BLaER1 treated with 17β-estradiol and CSF1 and Interleukin-3, amounts not matched to agents 10 nM and 100 nM (cell line): ENCODE measurements at regions not wholly inside any gene's neighbourhood (a gene's known extent, or its start where the extent isn't known, plus 50 kb on each side); places are given as distances from the start of the nearest gene placed in this dataset.

Experiments
- H3K27ac ChIP-seq, 11 experiments: shearing (Covaris generic); formaldehyde crosslinking; 2 replicates each; pipeline ENCODE4 v1.8.1; 2022
- H3K27me3 ChIP-seq, 11 experiments: shearing (Covaris generic); formaldehyde crosslinking; 2 replicates each; pipeline ENCODE4 v1.8.1; 2022
- H3K36me3 ChIP-seq, 11 experiments: shearing (Covaris generic); formaldehyde crosslinking; 2 replicates each; pipeline ENCODE4 v1.8.1; 2022
- H3K4me1 ChIP-seq, 10 experiments: shearing (Covaris generic); formaldehyde crosslinking; 2 replicates each; pipeline ENCODE4 v1.8.1; 2022
- H3K4me2 ChIP-seq, 11 experiments: shearing (Covaris generic); formaldehyde crosslinking; 2 replicates each; pipeline ENCODE4 v1.8.1; 2022
- H3K4me3 ChIP-seq, 10 experiments: shearing (Covaris generic); formaldehyde crosslinking; 2 replicates each; pipeline ENCODE4 v1.8.1; 2022
- H3K9ac ChIP-seq, 11 experiments: shearing (Covaris generic); formaldehyde crosslinking; 2 replicates each; pipeline ENCODE4 v1.8.1; 2022
- H3K9me3 ChIP-seq, 11 experiments: shearing (Covaris generic); formaldehyde crosslinking; replicated peaks in 1 of 11; 2 replicates each; pipeline ENCODE4 v1.8.1; 2022
- H4K20me1 ChIP-seq, 11 experiments: shearing (Covaris generic); formaldehyde crosslinking; 2 replicates each; pipeline ENCODE4 v1.8.1; 2022
- Cebpa-rat ChIP-seq, 11 experiments: shearing (Covaris generic); IDR thresholded peaks; 2 replicates each; pipeline ENCODE4 v1.8.1; 2022

GRCh38 chr1:4428711-4429110 lies 225.7 kb upstream of the AJAP1 start:
- no peaks in the 10 kb centered on the region for H3K36me3 ChIP-seq
- H3K9ac ChIP-seq = no peak overlapping the region
- H3K4me3 ChIP-seq = no peak overlapping the region
- H3K27ac ChIP-seq = no peak overlapping the region
- no peak for TF ChIP-seq Cebpa-rat (IDR thresholded peaks at IDR 0.05)
- H3K9me3 ChIP-seq = peaks cover 0 to 3% (median 0%) of the 10 kb centered on the region in 11 experiments; a peak in 1 of 22 replicates
- no peak overlapping the region for H3K4me2 ChIP-seq
- H4K20me1 ChIP-seq = no peaks in the 10 kb centered on the region
- H3K27me3 ChIP-seq = no peaks in the 10 kb centered on the region
- peaks cover 0 to 16% (median 6%) of the 10 kb centered on the region in 10 experiments; a peak in 11 of 20 replicates for H3K4me1 ChIP-seq

GRCh38 chr1:4430406-4431365 lies 223.7 kb upstream of the AJAP1 start:
- H3K27me3 ChIP-seq = no peaks in the 10 kb centered on the region
- no peak overlapping the region for H3K4me3 ChIP-seq
- H3K4me1 ChIP-seq = peaks cover 0 to 7% (median 0%) of the 10 kb centered on the region in 10 experiments; a peak in 1 of 20 replicates
- H3K9ac ChIP-seq = no peak overlapping the region
- H3K27ac ChIP-seq = no peak overlapping the region
- H3K36me3 ChIP-seq = no peaks in the 10 kb centered on the region
- H3K9me3 ChIP-seq = peaks cover 3 to 14% (median 7%) of the 10 kb centered on the region in 11 experiments; a peak in 13 of 22 replicates
- no peak overlapping the region for H3K4me2 ChIP-seq
- H4K20me1 ChIP-seq = no peaks in the 10 kb centered on the region
- TF ChIP-seq Cebpa-rat (IDR thresholded peaks at IDR 0.05) = no peak

GRCh38 chr1:4431491-4431890 lies 222.9 kb upstream of the AJAP1 start:
- peaks cover 0 to 7% (median 0%) of the 10 kb centered on the region in 10 experiments; a peak in 1 of 20 replicates for H3K4me1 ChIP-seq
- H3K27me3 ChIP-seq = no peaks in the 10 kb centered on the region
- no peaks in the 10 kb centered on the region for H4K20me1 ChIP-seq
- no peak overlapping the region for H3K4me2 ChIP-seq
- no peak for TF ChIP-seq Cebpa-rat (IDR thresholded peaks at IDR 0.05)
- no peak overlapping the region for H3K9ac ChIP-seq
- no peak overlapping the region for H3K27ac ChIP-seq
- peaks cover 5 to 20% (median 11%) of the 10 kb centered on the region in 11 experiments; a peak in 12 of 22 replicates for H3K9me3 ChIP-seq
- H3K4me3 ChIP-seq = no peak overlapping the region
- no peaks in the 10 kb centered on the region for H3K36me3 ChIP-seq

- TF ChIP-seq Cebpa-rat (IDR thresholded peaks at IDR 0.05) = no peak
- Histone ChIP-seq H3K4me3 (no peak overlapping the region), H3K9me3 (peaks cover 10 to 35% (median 23%) of the 10 kb centered on the region in 11 experiments; a peak in 19 of 22 replicates), H4K20me1 (no peaks in the 10 kb centered on the region), H3K27ac (no peak overlapping the region), H3K4me1 (peaks cover 0 to 7% (median 0%) of the 10 kb centered on the region in 10 experiments; a peak in 1 of 20 replicates), H3K9ac (no peak overlapping the region), H3K4me2 (no peak overlapping the region; a peak in 3 of 22 replicates), H3K36me3 (no peaks in the 10 kb centered on the region), H3K27me3 (no peaks in the 10 kb centered on the region)
Observed at GRCh38 chr1:4433075-4433474, 221.3 kb upstream of the AJAP1 start.

- no peak overlapping the region for H3K4me2 ChIP-seq
- no peaks in the 10 kb centered on the region for H3K4me1 ChIP-seq
- H3K27ac ChIP-seq = no peak overlapping the region
- no peak overlapping the region for H3K9ac ChIP-seq
- TF ChIP-seq Cebpa-rat (IDR thresholded peaks at IDR 0.05) = no peak
- no peaks in the 10 kb centered on the region for H4K20me1 ChIP-seq
- H3K36me3 ChIP-seq = no peaks in the 10 kb centered on the region
- no peak overlapping the region for H3K4me3 ChIP-seq
- no peaks in the 10 kb centered on the region for H3K27me3 ChIP-seq
- H3K9me3 ChIP-seq = no peaks in the 10 kb centered on the region
Observed at GRCh38 chr1:4444086-4444485, 210.3 kb upstream of the AJAP1 start.

- Histone ChIP-seq H3K9ac (no peak overlapping the region), H3K4me2 (no peak overlapping the region), H4K20me1 (no peaks in the 10 kb centered on the region), H3K36me3 (no peaks in the 10 kb centered on the region), H3K4me3 (no peak overlapping the region), H3K4me1 (no peaks in the 10 kb centered on the region), H3K27ac (no peak overlapping the region), H3K9me3 (peaks cover 0 to 4% (median 0%) of the 10 kb centered on the region in 11 experiments; a peak in 1 of 22 replicates), H3K27me3 (no peaks in the 10 kb centered on the region)
- no peak for TF ChIP-seq Cebpa-rat (IDR thresholded peaks at IDR 0.05)
Observed at GRCh38 chr1:4447778-4448420, 206.5 kb upstream of the AJAP1 start.

- Histone ChIP-seq H3K4me3 (no peak overlapping the region), H4K20me1 (no peaks in the 10 kb centered on the region), H3K36me3 (no peaks in the 10 kb centered on the region), H3K9ac (no peak overlapping the region), H3K9me3 (peaks cover 10 to 18% (median 13%) of the 10 kb centered on the region in 11 experiments), H3K4me1 (no peaks in the 10 kb centered on the region; a peak in 1 of 20 replicates), H3K4me2 (no peak overlapping the region), H3K27me3 (no peaks in the 10 kb centered on the region), H3K27ac (no peak overlapping the region)
- no peak for TF ChIP-seq Cebpa-rat (IDR thresholded peaks at IDR 0.05)
Observed at GRCh38 chr1:4449972-4450371, 204.4 kb upstream of the AJAP1 start.

GRCh38 chr1:4452701-4453100 lies 201.7 kb upstream of the AJAP1 start:
- Histone ChIP-seq H3K9me3 (peaks cover 37 to 45% (median 40%) of the 10 kb centered on the region in 11 experiments), H3K27ac (no peak overlapping the region), H3K4me1 (peaks cover 0 to 10% (median 3%) of the 10 kb centered on the region in 10 experiments; a peak in 8 of 20 replicates), H3K27me3 (no peaks in the 10 kb centered on the region), H4K20me1 (no peaks in the 10 kb centered on the region), H3K4me2 (no peak overlapping the region), H3K4me3 (no peak overlapping the region), H3K36me3 (no peaks in the 10 kb centered on the region; a peak in 1 of 22 replicates), H3K9ac (no peak overlapping the region)
- TF ChIP-seq Cebpa-rat (IDR thresholded peaks at IDR 0.05) = no peak

GRCh38 chr1:4460052-4460451 lies 194.4 kb upstream of the AJAP1 start:
- H3K36me3 ChIP-seq = no peaks in the 10 kb centered on the region; a peak in 1 of 22 replicates
- peaks cover 30 to 69% (median 53%) of the 10 kb centered on the region in 11 experiments for H3K9me3 ChIP-seq
- no peak overlapping the region for H3K9ac ChIP-seq
- H3K27me3 ChIP-seq = no peaks in the 10 kb centered on the region
- H3K4me1 ChIP-seq = peaks cover 0 to 10% (median 3%) of the 10 kb centered on the region in 10 experiments; a peak in 8 of 20 replicates
- no peaks in the 10 kb centered on the region for H4K20me1 ChIP-seq
- TF ChIP-seq Cebpa-rat (IDR thresholded peaks at IDR 0.05) = no peak
- no peak overlapping the region for H3K27ac ChIP-seq
- H3K4me3 ChIP-seq = no peak overlapping the region
- H3K4me2 ChIP-seq = no peak overlapping the region
